Prostate gland (tissue), 2 donors: ENCODE measurements at regions not wholly inside any gene's neighbourhood (a gene's known extent, or its start where the extent isn't known, plus 50 kb on each side); places are given as distances from the start of the nearest gene placed in this dataset.

Experiments
- DNase-seq: peaks from one replicate; pipeline ENCODE4 v3.0.0-alpha.2; 2019; ENCODE audit warnings: low spot score
- H3K27ac ChIP-seq, 2 donors: fragments of 200-600 bp; sonication (generic); 2 replicates each; pipeline ENCODE4 v1.5.1; 2017 to 2019
- H3K27me3 ChIP-seq: fragments of 200-600 bp; sonication (generic); replicated peaks from 2 replicates; pipeline ENCODE4 v1.5.1; 2019; ENCODE audit not compliant: insufficient read depth
- H3K36me3 ChIP-seq, 2 donors: fragments of 200-600 bp; sonication (generic); 1 replicate in 1 of 2; 2 replicates in 1 of 2; pipeline versions ENCODE4 v1.5.1 to v1.8.1; 2017 to 2019
- H3K4me1 ChIP-seq: fragments of 200-600 bp; sonication (generic); replicated peaks from 2 replicates; pipeline ENCODE4 v1.5.1; 2019
- H3K4me3 ChIP-seq, 2 donors: fragments of 200-600 bp; sonication (generic); 2 replicates each; pipeline ENCODE4 v1.5.1; 2017 to 2019
- H3K9me3 ChIP-seq: fragments of 200-600 bp; sonication (generic); 2 replicates; pipeline ENCODE4 v1.5.1; 2017
- POLR2A ChIP-seq: fragments of 450-650 bp; IDR thresholded peaks from one replicate; pipeline ENCODE4 v1.6.1; 2016; ENCODE audit warnings: antibody characterized with exemption, mild to moderate bottlenecking
- POLR2AphosphoS5 ChIP-seq: sonication (generic); formaldehyde crosslinking; IDR thresholded peaks from one replicate; pipeline ENCODE4 v1.6.1; 2017; ENCODE audit warnings: antibody characterized with exemption
- WGBS: methylation state at CpG from one replicate; pipeline ENCODE4 v1.1.5; 2018; 5-methylcytosine and 5-hydroxymethylcytosine counted together
- intact Hi-C: fragments of 100-400 bp; cut with DNase I; formaldehyde crosslinking; loops from one replicate; pipeline ENCODE4 v1.14.2; 2022
- TF ChIP-seq, protein P1 (sequence below), 4 experiments: fragments of 200-600 bp in 2 of 4; fragments of 450-650 bp in 2 of 4; sonication (generic) in 2 of 4; IDR thresholded peaks; 1 replicate in 3 of 4; 2 replicates in 1 of 4; pipeline ENCODE4 v1.5.1; 2016 to 2019; ENCODE audit warnings: antibody characterized with exemption in 4 of 4, mild to moderate bottlenecking in 2 of 4, moderate library complexity in 2 of 4

DNA sequence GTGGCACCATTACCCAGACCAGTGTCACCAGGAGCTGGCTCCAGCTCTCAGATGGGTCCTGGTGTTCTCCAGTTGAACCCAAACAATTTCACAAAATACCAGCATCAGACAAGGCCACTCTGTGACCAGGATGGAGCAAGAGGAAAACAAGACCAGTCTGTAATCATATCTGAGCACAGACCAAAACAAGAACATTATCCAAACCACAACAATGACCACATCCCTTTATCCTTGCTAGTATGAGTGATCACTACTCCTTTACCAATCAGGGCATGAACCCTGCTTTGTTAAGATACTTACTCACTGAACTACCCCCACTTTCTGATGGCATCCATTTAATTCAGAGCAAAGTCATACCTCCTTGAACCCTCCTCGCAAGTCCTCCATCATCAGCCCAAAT is 145.9 kb downstream of the NUFIP1 start:
- Histone ChIP-seq H3K27me3 (no peaks in the 10 kb centered on the region), H3K4me1 (peaks cover 1% of the 10 kb centered on the region), H3K4me3 (no peak overlapping the region), H3K36me3 (no peaks in the 10 kb centered on the region), H3K9me3 (no peaks in the 10 kb centered on the region), H3K27ac (no peak overlapping the region)
- intact Hi-C loops = no loop called here
- TF ChIP-seq POLR2AphosphoS5 (no peak), POLR2A (no peak)
- TF ChIP-seq, protein P1, sequence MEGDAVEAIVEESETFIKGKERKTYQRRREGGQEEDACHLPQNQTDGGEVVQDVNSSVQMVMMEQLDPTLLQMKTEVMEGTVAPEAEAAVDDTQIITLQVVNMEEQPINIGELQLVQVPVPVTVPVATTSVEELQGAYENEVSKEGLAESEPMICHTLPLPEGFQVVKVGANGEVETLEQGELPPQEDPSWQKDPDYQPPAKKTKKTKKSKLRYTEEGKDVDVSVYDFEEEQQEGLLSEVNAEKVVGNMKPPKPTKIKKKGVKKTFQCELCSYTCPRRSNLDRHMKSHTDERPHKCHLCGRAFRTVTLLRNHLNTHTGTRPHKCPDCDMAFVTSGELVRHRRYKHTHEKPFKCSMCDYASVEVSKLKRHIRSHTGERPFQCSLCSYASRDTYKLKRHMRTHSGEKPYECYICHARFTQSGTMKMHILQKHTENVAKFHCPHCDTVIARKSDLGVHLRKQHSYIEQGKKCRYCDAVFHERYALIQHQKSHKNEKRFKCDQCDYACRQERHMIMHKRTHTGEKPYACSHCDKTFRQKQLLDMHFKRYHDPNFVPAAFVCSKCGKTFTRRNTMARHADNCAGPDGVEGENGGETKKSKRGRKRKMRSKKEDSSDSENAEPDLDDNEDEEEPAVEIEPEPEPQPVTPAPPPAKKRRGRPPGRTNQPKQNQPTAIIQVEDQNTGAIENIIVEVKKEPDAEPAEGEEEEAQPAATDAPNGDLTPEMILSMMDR (IDR thresholded peaks at IDR 0.05) = no peak
- WGBS = 100% methylated on average over 1 of the region's 1 CpG
- no peak for DNase-seq

DNA sequence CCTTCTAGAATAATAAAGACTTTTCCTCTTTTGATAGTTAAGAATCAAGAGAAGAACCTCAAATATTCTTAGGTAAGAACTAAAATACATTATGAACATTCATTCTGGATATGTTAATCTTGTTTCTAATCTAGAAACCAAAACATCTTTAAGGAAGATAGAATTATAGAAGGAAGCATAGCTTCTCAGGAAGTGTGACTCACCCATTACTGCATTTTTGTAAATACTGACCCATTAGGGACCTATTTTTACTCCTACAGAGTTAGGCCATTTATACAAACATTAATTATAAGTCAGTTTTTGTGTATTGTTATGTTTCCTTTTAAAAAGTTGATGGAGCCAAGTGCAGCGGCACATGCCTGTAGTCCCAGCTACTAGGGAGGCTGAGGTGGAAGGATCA is 147.1 kb downstream of the NUFIP1 start:
- no peak overlapping the region for H3K4me3 ChIP-seq
- DNase-seq = no peak
- H3K36me3 ChIP-seq = no peaks in the 10 kb centered on the region
- no peaks in the 10 kb centered on the region for H3K4me1 ChIP-seq
- H3K9me3 ChIP-seq = no peaks in the 10 kb centered on the region
- WGBS = 71% methylated on average over 1 of the region's 1 CpG
- TF ChIP-seq POLR2AphosphoS5 (no peak), POLR2A (no peak)
- TF ChIP-seq, protein P1 (IDR thresholded peaks at IDR 0.05) = no peak
- no peak overlapping the region for H3K27ac ChIP-seq
- intact Hi-C loops = no loop called here
- no peaks in the 10 kb centered on the region for H3K27me3 ChIP-seq

DNA sequence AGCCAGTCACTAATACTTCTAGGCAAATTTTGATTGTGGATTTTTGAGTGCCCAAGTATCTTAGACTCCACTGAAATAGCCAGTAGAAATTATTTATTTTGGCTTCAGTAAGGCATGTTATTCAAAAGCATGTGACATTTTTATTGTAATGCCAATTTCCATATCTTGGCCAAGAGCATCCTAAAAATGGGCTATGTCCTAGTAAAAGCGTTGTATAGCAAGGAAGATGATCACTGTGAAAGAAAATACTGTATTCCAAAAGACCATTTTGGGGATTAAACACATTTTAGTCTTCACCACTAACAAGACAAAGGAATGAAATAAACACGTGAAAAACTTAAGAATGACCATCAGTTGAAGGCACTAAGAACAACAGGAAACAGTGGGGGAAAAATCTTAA is 149.1 kb downstream of the NUFIP1 start:
- no peaks in the 10 kb centered on the region for H3K27me3 ChIP-seq
- no peaks in the 10 kb centered on the region for H3K36me3 ChIP-seq

DNA sequence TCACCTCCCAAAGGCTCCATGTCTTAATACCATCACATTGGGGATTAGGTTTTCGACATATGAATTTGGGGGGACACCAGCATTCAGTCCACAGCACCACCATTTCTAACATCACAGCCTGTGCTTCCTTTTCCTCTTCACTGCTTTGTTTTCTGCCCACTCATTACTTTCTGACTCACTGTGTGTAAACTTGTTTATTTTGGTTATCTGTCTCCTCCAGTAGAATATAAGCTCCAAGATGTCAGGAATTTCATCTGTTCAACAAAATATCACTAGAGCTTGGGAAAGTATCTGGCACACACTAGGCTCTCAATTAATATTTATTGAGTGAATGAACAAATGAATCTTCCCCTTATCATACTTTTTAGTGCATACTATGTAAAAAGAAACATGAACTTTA is 152.0 kb downstream of the NUFIP1 start:
- WGBS = 90% methylated on average over 1 of the region's 1 CpG
- Histone ChIP-seq H3K27me3 (no peaks in the 10 kb centered on the region), H3K36me3 (no peaks in the 10 kb centered on the region), H3K9me3 (no peaks in the 10 kb centered on the region), H3K4me3 (no peak overlapping the region), H3K27ac (no peak overlapping the region), H3K4me1 (no peaks in the 10 kb centered on the region)
- intact Hi-C loops = no loop called here
- no peak for DNase-seq
- TF ChIP-seq, protein P1 (IDR thresholded peaks at IDR 0.05) = no peak
- TF ChIP-seq POLR2AphosphoS5 = no peak
- TF ChIP-seq POLR2A = no peak

More for the DNA sequence above, 149.1 kb downstream of the NUFIP1 start:
- no peak overlapping the region for H3K27ac ChIP-seq
- 8% methylated on average over 2 of the region's 2 CpGs for WGBS
- no peaks in the 10 kb centered on the region for H3K4me1 ChIP-seq
- no peak overlapping the region for H3K4me3 ChIP-seq
- no peak for DNase-seq
- peak; percentile 14 for TF ChIP-seq POLR2AphosphoS5
- no peak for TF ChIP-seq POLR2A
- TF ChIP-seq, protein P1 (IDR thresholded peaks at IDR 0.05) = no peak
- intact Hi-C loops = no loop called here
- no peaks in the 10 kb centered on the region for H3K9me3 ChIP-seq

DNA sequence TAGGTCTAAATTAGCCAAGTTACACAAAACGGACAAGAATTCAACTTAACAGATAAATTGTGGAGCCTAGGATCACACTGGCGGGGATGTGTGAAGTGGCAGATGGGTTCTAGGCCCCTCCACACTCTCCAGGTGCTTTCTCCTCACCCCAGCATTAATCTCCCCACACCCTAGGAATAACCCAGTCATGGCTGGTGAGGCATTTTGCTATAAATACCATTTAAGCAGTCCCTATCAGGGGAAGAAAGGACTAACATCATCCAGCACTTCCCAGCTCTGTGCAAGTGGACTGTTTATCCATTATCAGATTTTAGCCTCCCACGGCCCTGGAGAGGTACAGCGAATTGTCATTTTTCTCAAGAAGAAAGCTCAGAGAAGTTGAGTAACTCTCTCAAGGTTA is 154.9 kb downstream of the NUFIP1 start:
- Histone ChIP-seq H3K9me3 (no peaks in the 10 kb centered on the region), H3K36me3 (no peaks in the 10 kb centered on the region), H3K27ac (no peak overlapping the region), H3K4me1 (no peaks in the 10 kb centered on the region), H3K4me3 (no peak overlapping the region), H3K27me3 (no peaks in the 10 kb centered on the region)
- TF ChIP-seq, protein P1 (IDR thresholded peaks at IDR 0.05) = no peak
- TF ChIP-seq POLR2A (no peak), POLR2AphosphoS5 (no peak)
- WGBS = 88% methylated on average over 4 of the region's 4 CpGs
- no peak for DNase-seq
- intact Hi-C loops = no loop called here
